Erythroblast (primary cell): ENCODE measurements at regions not wholly inside any gene's neighbourhood (a gene's known extent, or its start where the extent isn't known, plus 50 kb on each side); places are given as distances from the start of the nearest gene placed in this dataset.

Experiments
- GATA1 ChIP-seq: IDR thresholded peaks from 2 replicates; pipeline ENCODE4 v1.6.1; 2011; ENCODE audit warnings: low read depth, mild to moderate bottlenecking, control low read depth, low read length, moderate library complexity
- POLR2A ChIP-seq: IDR thresholded peaks from 2 replicates; pipeline ENCODE4 v1.6.1; 2011; ENCODE audit warnings: mild to moderate bottlenecking, low read length

DNA sequence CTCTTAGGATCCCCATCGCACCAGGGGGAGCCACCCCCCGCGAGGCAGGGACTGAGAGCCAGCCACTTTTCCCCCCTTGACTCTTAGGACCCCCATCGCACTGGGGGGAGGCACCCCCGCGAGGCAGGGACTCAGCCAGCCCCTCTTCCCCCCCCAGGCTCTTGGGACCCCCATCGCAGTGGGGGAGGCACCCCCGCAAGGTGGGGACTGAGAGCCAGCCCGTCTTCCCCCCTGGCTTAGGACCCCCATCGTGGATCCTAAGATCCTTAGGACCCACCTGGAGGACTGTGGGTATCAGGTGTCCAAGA is 365.2 kb upstream of the SPRY2 start:
- no peak for TF ChIP-seq POLR2A
- no peak for TF ChIP-seq GATA1
